Liver (tissue), 8 donors: ENCODE measurements at regions not wholly inside any gene's neighbourhood (a gene's known extent, or its start where the extent isn't known, plus 50 kb on each side); places are given as distances from the start of the nearest gene placed in this dataset.

ENCODE experiments used
- DNase-seq: peaks from one replicate; pipeline ENCODE4 v3.0.0-alpha.2; 2017; ENCODE audit warnings: low spot score
- H3K27ac ChIP-seq, 2 donors: one replicate each; pipeline ENCODE4 v1.7.0; 2013; ENCODE audit warnings: inconsistent platforms in 2 of 2, low read length in 2 of 2, control low read depth in 1 of 2, low read depth in 1 of 2, mild to moderate bottlenecking in 1 of 2
- H3K27me3 ChIP-seq, 4 donors: one replicate each; pipeline versions ENCODE4 v1.6.1 to v1.7.0; 2013; ENCODE audit warnings: low read length in 3 of 4, inconsistent platforms in 1 of 4, mild to moderate bottlenecking in 1 of 4, moderate library complexity in 1 of 4; ENCODE audit not compliant: control insufficient read depth in 4 of 4, insufficient read depth in 4 of 4
- H3K36me3 ChIP-seq, 4 donors: one replicate each; pipeline versions ENCODE4 v1.6.1 to v1.7.0; 2013; ENCODE audit warnings: low read length in 3 of 4, mild to moderate bottlenecking in 3 of 4, low read depth in 1 of 4, moderate library complexity in 1 of 4; ENCODE audit not compliant: control insufficient read depth in 4 of 4, insufficient read depth in 3 of 4
- H3K4me1 ChIP-seq, 4 donors: one replicate each; pipeline versions ENCODE4 v1.6.1 to v1.7.0; 2013; ENCODE audit warnings: low read length in 3 of 4, mild to moderate bottlenecking in 3 of 4, moderate library complexity in 1 of 4; ENCODE audit not compliant: control insufficient read depth in 4 of 4, insufficient read depth in 4 of 4
- H3K4me3 ChIP-seq, 3 donors: one replicate each; pipeline versions ENCODE4 v1.6.1 to v1.7.0; 2013; ENCODE audit warnings: low read length in 3 of 3, control low read depth in 1 of 3, low read depth in 1 of 3, mild to moderate bottlenecking in 1 of 3
- H3K9ac ChIP-seq, 2 donors: one replicate each; pipeline ENCODE4 v1.7.0; 2013; ENCODE audit warnings: low read length in 2 of 2, mild to moderate bottlenecking in 2 of 2, moderate library complexity in 2 of 2, control low read depth in 1 of 2, low read depth in 1 of 2
- H3K9me3 ChIP-seq, 4 donors: one replicate each; pipeline versions ENCODE4 v1.6.1 to v1.7.0; 2013; ENCODE audit warnings: low read length in 3 of 4; ENCODE audit not compliant: control insufficient read depth in 4 of 4
- EGR1 ChIP-seq, 2 donors: IDR thresholded peaks; 2 replicates each; pipeline ENCODE4 v1.6.1; 2016 to 2018; ENCODE audit warnings: antibody characterized with exemption in 2 of 2, low read depth in 2 of 2
- FOXA1 ChIP-seq: IDR thresholded peaks from 2 replicates; pipeline ENCODE4 v1.6.1; 2016; ENCODE audit warnings: antibody characterized with exemption
- FOXA2 ChIP-seq: IDR thresholded peaks from 2 replicates; pipeline ENCODE4 v1.6.1; 2016; ENCODE audit warnings: antibody characterized with exemption
- GABPA ChIP-seq, 2 donors: IDR thresholded peaks in 1 of 2; conservative IDR thresholded peaks in 1 of 2; 2 replicates each; pipeline ENCODE4 v1.6.1; 2016; ENCODE audit warnings: antibody characterized with exemption in 2 of 2, mild to moderate bottlenecking in 1 of 2, moderate library complexity in 1 of 2
- HNF4A ChIP-seq, 2 donors: conservative IDR thresholded peaks; 2 replicates each; pipeline ENCODE4 v1.6.1; 2016; ENCODE audit warnings: antibody characterized with exemption in 2 of 2, mild to moderate bottlenecking in 2 of 2
- HNF4G ChIP-seq: IDR thresholded peaks from 2 replicates; pipeline ENCODE4 v1.6.1; 2016; ENCODE audit warnings: antibody characterized with exemption
- JUND ChIP-seq, 2 donors: IDR thresholded peaks; 2 replicates each; pipeline ENCODE4 v1.6.1; 2016; ENCODE audit warnings: antibody characterized with exemption in 2 of 2
- NR2F2 ChIP-seq: IDR thresholded peaks from 2 replicates; pipeline ENCODE4 v1.6.1; 2016; ENCODE audit warnings: antibody characterized with exemption
- RXRA ChIP-seq, 2 donors: IDR thresholded peaks; 2 replicates each; pipeline ENCODE4 v1.6.1; 2017 to 2018; ENCODE audit warnings: antibody characterized with exemption in 2 of 2, mild to moderate bottlenecking in 1 of 2
- SP1 ChIP-seq: IDR thresholded peaks from 2 replicates; pipeline ENCODE4 v1.6.1; 2018; ENCODE audit warnings: antibody characterized with exemption, mild to moderate bottlenecking
- YY1 ChIP-seq: IDR thresholded peaks from 2 replicates; pipeline ENCODE4 v1.6.1; 2016; ENCODE audit warnings: antibody characterized with exemption, mild to moderate bottlenecking
- WGBS: extraction: QIAGEN DNeasy Blood & Tissue Kit; methylation state at CpG from one replicate; pipeline ENCODE4 v1.1.7; 2013; 5-methylcytosine and 5-hydroxymethylcytosine counted together
- TF ChIP-seq, protein P1 (sequence below): fragments of 150-350 bp; IDR thresholded peaks from 2 replicates; pipeline ENCODE4 v1.5.1; 2017; ENCODE audit warnings: improper control_type of control experiment, low read depth, low read length; ENCODE audit not compliant: missing input control
- TF ChIP-seq, protein P2 (sequence below): IDR thresholded peaks from 2 replicates; pipeline ENCODE4 v1.6.1; 2016; ENCODE audit warnings: antibody characterized with exemption
- TF ChIP-seq, protein P3 (sequence below): IDR thresholded peaks from 2 replicates; pipeline ENCODE4 v1.6.1; 2016; ENCODE audit warnings: antibody characterized with exemption
- TF ChIP-seq, protein P4 (sequence below): IDR thresholded peaks from 2 replicates; pipeline ENCODE4 v1.6.1; 2016; ENCODE audit warnings: antibody characterized with exemption, mild to moderate bottlenecking
- donor health status: healthy.
- donor health status: healthy.
- donor health status: healthy.
- donor health status: healthy.
- donor health status: healthy.

DNA sequence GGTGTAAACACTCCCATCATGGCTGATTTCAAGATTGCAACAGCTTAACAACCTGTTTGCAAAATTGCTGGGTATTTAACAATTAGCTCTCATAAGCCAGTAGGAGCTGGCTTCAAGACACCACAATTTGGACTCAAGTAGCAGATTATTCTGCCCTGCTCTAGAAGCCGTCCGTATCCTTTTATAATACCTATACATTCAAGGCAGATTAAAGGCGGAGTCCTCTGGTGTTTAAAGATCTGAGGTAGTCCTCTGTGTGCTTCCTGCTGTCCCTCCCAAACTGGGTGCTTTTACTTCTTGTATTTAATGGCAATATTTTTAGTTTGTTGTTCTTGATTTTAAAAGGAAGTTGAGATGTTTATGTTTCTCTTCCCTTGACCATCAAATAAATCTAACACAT, 62.2 kb upstream of the SOX4 start:
- Histone ChIP-seq H3K36me3 (no peaks in the 10 kb centered on the region), H3K27me3 (peaks cover 0 to 3% (median 0%) of the 10 kb centered on the region in 4 donors), H3K9me3 (no peaks in the 10 kb centered on the region), H3K27ac (no peak overlapping the region), H3K9ac (no peak overlapping the region), H3K4me1 (no peaks in the 10 kb centered on the region), H3K4me3 (no peak overlapping the region)
- TF ChIP-seq RXRA (IDR thresholded peaks at IDR 0.05) (no peak), GABPA (IDR thresholded peaks at IDR 0.05 in 1 of 2, conservative IDR thresholded peaks at IDR 0.05 in 1 of 2) (no peak), HNF4G (no peak)
- TF ChIP-seq, protein P1, sequence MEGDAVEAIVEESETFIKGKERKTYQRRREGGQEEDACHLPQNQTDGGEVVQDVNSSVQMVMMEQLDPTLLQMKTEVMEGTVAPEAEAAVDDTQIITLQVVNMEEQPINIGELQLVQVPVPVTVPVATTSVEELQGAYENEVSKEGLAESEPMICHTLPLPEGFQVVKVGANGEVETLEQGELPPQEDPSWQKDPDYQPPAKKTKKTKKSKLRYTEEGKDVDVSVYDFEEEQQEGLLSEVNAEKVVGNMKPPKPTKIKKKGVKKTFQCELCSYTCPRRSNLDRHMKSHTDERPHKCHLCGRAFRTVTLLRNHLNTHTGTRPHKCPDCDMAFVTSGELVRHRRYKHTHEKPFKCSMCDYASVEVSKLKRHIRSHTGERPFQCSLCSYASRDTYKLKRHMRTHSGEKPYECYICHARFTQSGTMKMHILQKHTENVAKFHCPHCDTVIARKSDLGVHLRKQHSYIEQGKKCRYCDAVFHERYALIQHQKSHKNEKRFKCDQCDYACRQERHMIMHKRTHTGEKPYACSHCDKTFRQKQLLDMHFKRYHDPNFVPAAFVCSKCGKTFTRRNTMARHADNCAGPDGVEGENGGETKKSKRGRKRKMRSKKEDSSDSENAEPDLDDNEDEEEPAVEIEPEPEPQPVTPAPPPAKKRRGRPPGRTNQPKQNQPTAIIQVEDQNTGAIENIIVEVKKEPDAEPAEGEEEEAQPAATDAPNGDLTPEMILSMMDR, result no peak
- DNase-seq, result no peak
- 75% methylated on average over 3 of the region's 3 CpGs for WGBS

DNA sequence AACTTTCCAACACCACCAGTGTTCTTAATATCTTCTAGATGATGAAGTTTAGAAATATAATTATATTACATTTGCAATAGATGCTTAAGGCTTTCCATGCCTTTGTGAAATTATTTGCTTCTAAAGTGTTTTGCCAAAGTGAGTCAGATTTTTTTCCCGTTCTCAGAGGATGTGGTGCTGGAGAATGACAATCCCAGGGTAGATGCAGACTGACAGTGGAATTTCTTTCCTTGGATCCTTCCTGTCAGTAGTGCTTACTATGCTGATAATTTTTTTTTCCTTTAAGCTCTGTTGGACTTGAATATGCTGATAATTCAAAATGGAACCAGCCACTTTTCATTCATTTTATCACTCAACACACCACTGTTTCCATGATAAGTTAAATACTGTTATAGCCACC, 59.9 kb upstream of the SOX4 start:
- Histone ChIP-seq H3K9ac (no peak overlapping the region), H3K4me3 (no peak overlapping the region), H3K36me3 (no peaks in the 10 kb centered on the region), H3K4me1 (no peaks in the 10 kb centered on the region), H3K9me3 (no peaks in the 10 kb centered on the region), H3K27me3 (peaks cover 0 to 3% (median 0%) of the 10 kb centered on the region in 4 donors), H3K27ac (no peak overlapping the region)
- WGBS, result 77% methylated on average over 1 of the region's 1 CpG
- no peak for DNase-seq
- TF ChIP-seq, protein P1, result no peak
- TF ChIP-seq HNF4A (conservative IDR thresholded peaks at IDR 0.05) (no peak), YY1 (no peak), GABPA (IDR thresholded peaks at IDR 0.05 in 1 of 2, conservative IDR thresholded peaks at IDR 0.05 in 1 of 2) (no peak)

DNA sequence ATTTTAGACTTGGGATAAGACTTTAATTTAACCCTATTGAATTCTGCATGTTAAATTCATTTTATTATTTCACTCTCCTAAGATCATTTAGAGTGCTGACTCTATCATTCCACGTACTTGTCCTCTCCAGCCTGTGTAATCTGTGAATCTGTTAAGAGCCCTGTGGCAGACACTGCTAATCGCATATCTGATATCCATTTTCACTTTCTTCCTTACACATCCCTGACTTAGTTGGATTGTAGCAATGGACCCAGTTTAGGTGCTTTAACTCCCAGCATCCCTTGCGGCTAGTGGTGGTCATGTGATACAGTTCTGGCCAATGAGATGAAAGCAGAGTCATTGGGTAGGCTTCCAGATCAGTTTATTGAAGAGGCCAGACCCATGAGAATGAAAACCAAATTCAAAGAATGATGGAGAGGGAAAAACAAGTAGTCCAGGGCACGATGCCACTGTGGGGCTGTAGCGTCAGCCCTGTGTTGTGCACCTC, 57.2 kb upstream of the SOX4 start:
- Histone ChIP-seq H3K4me1 (no peaks in the 10 kb centered on the region), H3K9ac (no peak overlapping the region), H3K27ac (no peak overlapping the region), H3K36me3 (no peaks in the 10 kb centered on the region), H3K27me3 (peaks cover 0 to 3% (median 0%) of the 10 kb centered on the region in 4 donors), H3K4me3 (no peak overlapping the region), H3K9me3 (no peaks in the 10 kb centered on the region)
- 95% methylated on average over 5 of the region's 5 CpGs for WGBS
- no peak for DNase-seq
- no peak for TF ChIP-seq JUND (IDR thresholded peaks at IDR 0.05)
- no peak for TF ChIP-seq FOXA1
- no peak for TF ChIP-seq GABPA (IDR thresholded peaks at IDR 0.05 in 1 of 2, conservative IDR thresholded peaks at IDR 0.05 in 1 of 2)
- no peak for TF ChIP-seq NR2F2
- no peak for TF ChIP-seq FOXA2
- TF ChIP-seq, protein P2, sequence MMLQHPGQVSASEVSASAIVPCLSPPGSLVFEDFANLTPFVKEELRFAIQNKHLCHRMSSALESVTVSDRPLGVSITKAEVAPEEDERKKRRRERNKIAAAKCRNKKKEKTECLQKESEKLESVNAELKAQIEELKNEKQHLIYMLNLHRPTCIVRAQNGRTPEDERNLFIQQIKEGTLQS, result no peak
- TF ChIP-seq YY1, result no peak
- TF ChIP-seq EGR1 (IDR thresholded peaks at IDR 0.05; ENCODE audit: low read depth in 2 of 2), result no peak
- TF ChIP-seq SP1, result no peak
- TF ChIP-seq, protein P3, sequence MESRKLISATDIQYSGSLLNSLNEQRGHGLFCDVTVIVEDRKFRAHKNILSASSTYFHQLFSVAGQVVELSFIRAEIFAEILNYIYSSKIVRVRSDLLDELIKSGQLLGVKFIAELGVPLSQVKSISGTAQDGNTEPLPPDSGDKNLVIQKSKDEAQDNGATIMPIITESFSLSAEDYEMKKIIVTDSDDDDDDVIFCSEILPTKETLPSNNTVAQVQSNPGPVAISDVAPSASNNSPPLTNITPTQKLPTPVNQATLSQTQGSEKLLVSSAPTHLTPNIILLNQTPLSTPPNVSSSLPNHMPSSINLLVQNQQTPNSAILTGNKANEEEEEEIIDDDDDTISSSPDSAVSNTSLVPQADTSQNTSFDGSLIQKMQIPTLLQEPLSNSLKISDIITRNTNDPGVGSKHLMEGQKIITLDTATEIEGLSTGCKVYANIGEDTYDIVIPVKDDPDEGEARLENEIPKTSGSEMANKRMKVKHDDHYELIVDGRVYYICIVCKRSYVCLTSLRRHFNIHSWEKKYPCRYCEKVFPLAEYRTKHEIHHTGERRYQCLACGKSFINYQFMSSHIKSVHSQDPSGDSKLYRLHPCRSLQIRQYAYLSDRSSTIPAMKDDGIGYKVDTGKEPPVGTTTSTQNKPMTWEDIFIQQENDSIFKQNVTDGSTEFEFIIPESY, result no peak
- TF ChIP-seq, protein P4, sequence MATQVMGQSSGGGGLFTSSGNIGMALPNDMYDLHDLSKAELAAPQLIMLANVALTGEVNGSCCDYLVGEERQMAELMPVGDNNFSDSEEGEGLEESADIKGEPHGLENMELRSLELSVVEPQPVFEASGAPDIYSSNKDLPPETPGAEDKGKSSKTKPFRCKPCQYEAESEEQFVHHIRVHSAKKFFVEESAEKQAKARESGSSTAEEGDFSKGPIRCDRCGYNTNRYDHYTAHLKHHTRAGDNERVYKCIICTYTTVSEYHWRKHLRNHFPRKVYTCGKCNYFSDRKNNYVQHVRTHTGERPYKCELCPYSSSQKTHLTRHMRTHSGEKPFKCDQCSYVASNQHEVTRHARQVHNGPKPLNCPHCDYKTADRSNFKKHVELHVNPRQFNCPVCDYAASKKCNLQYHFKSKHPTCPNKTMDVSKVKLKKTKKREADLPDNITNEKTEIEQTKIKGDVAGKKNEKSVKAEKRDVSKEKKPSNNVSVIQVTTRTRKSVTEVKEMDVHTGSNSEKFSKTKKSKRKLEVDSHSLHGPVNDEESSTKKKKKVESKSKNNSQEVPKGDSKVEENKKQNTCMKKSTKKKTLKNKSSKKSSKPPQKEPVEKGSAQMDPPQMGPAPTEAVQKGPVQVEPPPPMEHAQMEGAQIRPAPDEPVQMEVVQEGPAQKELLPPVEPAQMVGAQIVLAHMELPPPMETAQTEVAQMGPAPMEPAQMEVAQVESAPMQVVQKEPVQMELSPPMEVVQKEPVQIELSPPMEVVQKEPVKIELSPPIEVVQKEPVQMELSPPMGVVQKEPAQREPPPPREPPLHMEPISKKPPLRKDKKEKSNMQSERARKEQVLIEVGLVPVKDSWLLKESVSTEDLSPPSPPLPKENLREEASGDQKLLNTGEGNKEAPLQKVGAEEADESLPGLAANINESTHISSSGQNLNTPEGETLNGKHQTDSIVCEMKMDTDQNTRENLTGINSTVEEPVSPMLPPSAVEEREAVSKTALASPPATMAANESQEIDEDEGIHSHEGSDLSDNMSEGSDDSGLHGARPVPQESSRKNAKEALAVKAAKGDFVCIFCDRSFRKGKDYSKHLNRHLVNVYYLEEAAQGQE, result no peak
- no peak for TF ChIP-seq HNF4G
- TF ChIP-seq HNF4A (conservative IDR thresholded peaks at IDR 0.05), result no peak
- TF ChIP-seq, protein P1, result no peak
